ENCODE measurements at regions not wholly inside any gene's neighbourhood (a gene's known extent, or its start where the extent isn't known, plus 50 kb on each side); places are given as distances from the start of the nearest gene placed in this dataset.

DNA sequence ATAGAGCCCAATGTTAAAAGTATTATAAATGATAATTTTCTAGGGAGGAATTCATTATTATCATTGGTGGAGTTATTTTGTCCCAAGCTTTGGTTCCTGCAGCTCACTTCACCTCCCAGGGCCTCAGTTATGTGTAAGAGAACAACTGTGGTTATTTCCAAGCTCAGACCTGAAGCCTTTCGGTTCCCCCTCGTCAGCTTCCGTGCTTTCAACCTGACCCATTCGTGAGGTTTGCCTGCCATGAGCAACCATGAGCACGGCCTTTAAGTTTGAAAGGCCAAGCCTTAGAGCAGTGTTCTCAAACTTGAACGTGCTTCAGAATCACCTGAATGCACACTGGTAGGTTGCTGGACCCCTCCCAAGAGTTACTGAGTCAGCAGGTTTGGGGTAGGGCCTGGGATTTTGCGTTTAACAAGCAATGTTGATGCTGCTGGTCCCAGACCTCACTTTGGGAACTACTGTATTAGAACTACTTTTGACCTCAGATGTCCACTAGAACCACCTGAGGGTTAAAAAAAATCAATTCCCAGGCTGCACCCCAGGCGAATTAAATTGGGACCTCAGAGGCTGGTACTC, 133.0 kb upstream of the PRMT8 start:
- ATAC-seq, result no peak
- H3K4me1 ChIP-seq (ENCODE audit: low read depth), result no peaks in the 10 kb centered on the region
- no peak overlapping the region for H3K4me3 ChIP-seq
- DNase-seq, result no peak
- H3K36me3 ChIP-seq (ENCODE audit: low read depth), result no peaks in the 10 kb centered on the region
- H3K9me3 ChIP-seq, result no peaks in the 10 kb centered on the region
- intact Hi-C loops (cut with DNase I, micrococcal nuclease), result no loop called here
- TF ChIP-seq, protein P1, sequence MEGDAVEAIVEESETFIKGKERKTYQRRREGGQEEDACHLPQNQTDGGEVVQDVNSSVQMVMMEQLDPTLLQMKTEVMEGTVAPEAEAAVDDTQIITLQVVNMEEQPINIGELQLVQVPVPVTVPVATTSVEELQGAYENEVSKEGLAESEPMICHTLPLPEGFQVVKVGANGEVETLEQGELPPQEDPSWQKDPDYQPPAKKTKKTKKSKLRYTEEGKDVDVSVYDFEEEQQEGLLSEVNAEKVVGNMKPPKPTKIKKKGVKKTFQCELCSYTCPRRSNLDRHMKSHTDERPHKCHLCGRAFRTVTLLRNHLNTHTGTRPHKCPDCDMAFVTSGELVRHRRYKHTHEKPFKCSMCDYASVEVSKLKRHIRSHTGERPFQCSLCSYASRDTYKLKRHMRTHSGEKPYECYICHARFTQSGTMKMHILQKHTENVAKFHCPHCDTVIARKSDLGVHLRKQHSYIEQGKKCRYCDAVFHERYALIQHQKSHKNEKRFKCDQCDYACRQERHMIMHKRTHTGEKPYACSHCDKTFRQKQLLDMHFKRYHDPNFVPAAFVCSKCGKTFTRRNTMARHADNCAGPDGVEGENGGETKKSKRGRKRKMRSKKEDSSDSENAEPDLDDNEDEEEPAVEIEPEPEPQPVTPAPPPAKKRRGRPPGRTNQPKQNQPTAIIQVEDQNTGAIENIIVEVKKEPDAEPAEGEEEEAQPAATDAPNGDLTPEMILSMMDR (IDR thresholded peaks at IDR 0.05), result no peak

DNA sequence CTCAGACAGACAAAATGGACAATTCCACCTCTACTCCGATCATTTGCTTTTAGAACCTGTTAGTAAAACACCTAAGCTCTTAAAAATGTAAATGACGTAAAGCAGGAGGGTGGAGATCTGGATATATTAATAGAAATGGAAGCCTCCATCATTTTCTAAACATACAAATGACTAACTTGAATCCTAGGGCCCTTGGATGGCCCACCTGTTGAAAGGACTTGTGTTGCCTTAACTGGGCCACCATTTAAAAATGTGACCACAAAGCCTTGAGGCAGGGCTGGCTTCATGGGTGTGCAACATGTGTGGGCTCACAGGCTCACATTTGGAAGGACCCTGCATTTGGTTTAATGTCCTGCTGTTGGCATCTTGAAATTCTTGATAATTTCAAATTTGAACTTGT, 131.5 kb upstream of the PRMT8 start:
- no peak for DNase-seq

DNA sequence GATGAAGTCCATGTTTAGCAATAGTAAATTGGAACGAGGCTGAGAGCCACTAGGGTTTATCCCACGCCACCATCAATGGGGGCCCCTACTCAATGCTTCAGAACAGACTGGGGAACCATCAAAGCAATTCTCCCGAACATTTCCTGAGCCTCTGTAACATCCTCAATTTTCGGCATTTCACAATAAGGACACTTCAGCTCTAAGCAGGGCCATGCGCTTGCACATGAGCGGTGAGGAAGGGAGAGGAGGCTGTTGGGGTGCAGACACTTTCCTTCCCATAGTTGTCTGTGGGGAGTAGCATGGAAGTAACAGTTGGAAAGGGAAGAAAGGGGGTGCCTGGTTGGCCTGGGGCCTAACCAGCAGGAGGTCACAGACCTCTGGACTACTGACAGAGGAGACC, 129.9 kb upstream of the PRMT8 start:
- Histone ChIP-seq H3K4me3 (no peak overlapping the region), H3K36me3 (ENCODE audit: low read depth) (no peaks in the 10 kb centered on the region), H3K4me1 (ENCODE audit: low read depth) (no peaks in the 10 kb centered on the region), H3K9me3 (no peaks in the 10 kb centered on the region)
- intact Hi-C loops (cut with DNase I, micrococcal nuclease), result no loop called here
- ATAC-seq (no peak), DNase-seq (no peak)
- TF ChIP-seq, protein P1 (IDR thresholded peaks at IDR 0.05), result no peak

More for the DNA sequence above, 131.5 kb upstream of the PRMT8 start:
- H3K4me1 ChIP-seq (ENCODE audit: low read depth), result no peaks in the 10 kb centered on the region
- intact Hi-C loops (cut with DNase I, micrococcal nuclease), result no loop called here
- TF ChIP-seq, protein P1 (IDR thresholded peaks at IDR 0.05), result no peak
- no peaks in the 10 kb centered on the region for H3K36me3 ChIP-seq (ENCODE audit: low read depth)
- H3K4me3 ChIP-seq, result no peak overlapping the region
- ATAC-seq, result no peak
- H3K9me3 ChIP-seq, result no peaks in the 10 kb centered on the region

DNA sequence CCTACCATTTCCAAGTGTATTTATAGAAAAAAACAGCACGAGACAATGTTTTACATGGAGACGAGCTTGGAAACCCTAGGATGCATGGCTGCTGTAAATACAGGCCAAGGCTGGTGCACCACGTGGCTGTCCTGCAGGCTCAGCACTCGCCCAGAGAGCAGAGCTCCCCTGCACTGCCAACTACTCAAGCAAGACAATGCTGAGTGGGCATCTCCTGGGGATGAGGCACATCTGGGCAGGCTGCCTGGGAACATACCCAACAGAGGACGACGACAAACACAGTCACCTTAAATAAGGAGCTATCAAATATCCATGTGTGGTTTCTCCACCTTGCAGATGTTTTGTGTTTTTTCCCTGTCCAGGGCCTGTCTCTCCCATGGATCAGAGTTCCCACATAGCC, 128.3 kb upstream of the PRMT8 start:
- ATAC-seq, result no peak
- DNase-seq, result no peak
- Histone ChIP-seq H3K9me3 (no peaks in the 10 kb centered on the region), H3K4me3 (no peak overlapping the region), H3K4me1 (ENCODE audit: low read depth) (no peaks in the 10 kb centered on the region), H3K36me3 (ENCODE audit: low read depth) (no peaks in the 10 kb centered on the region)
- intact Hi-C loops (cut with DNase I, micrococcal nuclease), result no loop called here
- TF ChIP-seq, protein P1 (IDR thresholded peaks at IDR 0.05), result no peak

DNA sequence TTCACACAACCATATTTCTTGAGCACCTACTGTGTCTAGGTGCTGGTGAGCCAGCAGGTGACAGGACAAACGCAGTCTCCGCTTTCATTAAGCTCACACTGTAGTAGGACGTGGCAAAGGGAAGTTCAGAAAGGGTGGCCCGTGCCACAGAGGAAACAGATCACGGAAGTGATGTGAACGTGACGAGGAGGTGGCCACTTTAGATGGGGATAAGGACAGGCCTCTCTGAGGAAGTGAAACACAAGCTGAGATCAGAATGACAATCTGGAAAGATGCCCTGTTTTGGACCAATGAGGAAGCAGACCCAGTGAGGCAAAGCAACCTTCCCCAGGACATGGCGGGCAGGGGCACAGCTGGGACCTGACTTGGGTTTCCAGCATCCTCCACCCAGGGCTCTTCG, 127.4 kb upstream of the PRMT8 start:
- DNase-seq, result peak in 1 of 3 donors; percentile 20

More for the DNA sequence above, 127.4 kb upstream of the PRMT8 start:
- intact Hi-C loops (cut with DNase I, micrococcal nuclease), result no loop called here
- Histone ChIP-seq H3K9me3 (no peaks in the 10 kb centered on the region), H3K4me1 (ENCODE audit: low read depth) (no peaks in the 10 kb centered on the region), H3K36me3 (ENCODE audit: low read depth) (no peaks in the 10 kb centered on the region), H3K4me3 (no peak overlapping the region)
- peak; percentile 26 for ATAC-seq
- TF ChIP-seq, protein P1 (IDR thresholded peaks at IDR 0.05), result no peak

Data from mucosa of descending colon (tissue), 3 donors.